GM12864 (cell line): ENCODE measurements at regions not wholly inside any gene's neighbourhood (a gene's known extent, or its start where the extent isn't known, plus 50 kb on each side); places are given as distances from the start of the nearest gene placed in this dataset.

Experiments
- DNase-seq: peaks from one replicate; pipeline ENCODE4 v3.0.0-alpha.2; 2011; ENCODE audit warnings: low read depth
- H3K4me3 ChIP-seq: 2 replicates; pipeline ENCODE4 v1.5.1; 2011; ENCODE audit warnings: mild to moderate bottlenecking, low read depth, low read length, control low read depth
- TF ChIP-seq, protein P1 (sequence below): IDR thresholded peaks from 2 replicates; pipeline ENCODE4 v1.5.1; 2011; ENCODE audit warnings: low read depth, mild to moderate bottlenecking, moderate library complexity, low read length, control low read depth, inconsistent platforms; ENCODE audit errors: missing control alignments

DNA sequence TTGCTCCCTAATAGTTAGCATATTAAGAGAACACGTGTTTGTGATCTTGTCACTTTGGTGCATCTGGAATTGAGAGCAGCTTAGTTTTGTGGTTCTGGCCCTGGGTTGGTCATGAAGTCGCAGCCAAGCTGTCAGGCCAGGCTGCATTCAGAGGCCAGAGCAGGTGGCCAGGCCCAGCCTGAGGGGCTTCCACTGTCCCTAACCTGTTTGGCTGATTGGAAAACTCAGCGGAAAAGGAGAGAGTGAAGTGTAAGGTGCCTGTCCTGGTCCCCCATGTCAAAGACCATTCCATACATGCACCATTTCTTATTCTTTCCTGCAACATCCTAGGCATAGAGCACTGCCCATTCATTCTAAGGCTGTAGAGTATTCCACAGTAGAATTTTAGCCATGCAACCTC lies 111.5 kb upstream of the IGLL5 start:
- no peak for DNase-seq
- TF ChIP-seq, protein P1, sequence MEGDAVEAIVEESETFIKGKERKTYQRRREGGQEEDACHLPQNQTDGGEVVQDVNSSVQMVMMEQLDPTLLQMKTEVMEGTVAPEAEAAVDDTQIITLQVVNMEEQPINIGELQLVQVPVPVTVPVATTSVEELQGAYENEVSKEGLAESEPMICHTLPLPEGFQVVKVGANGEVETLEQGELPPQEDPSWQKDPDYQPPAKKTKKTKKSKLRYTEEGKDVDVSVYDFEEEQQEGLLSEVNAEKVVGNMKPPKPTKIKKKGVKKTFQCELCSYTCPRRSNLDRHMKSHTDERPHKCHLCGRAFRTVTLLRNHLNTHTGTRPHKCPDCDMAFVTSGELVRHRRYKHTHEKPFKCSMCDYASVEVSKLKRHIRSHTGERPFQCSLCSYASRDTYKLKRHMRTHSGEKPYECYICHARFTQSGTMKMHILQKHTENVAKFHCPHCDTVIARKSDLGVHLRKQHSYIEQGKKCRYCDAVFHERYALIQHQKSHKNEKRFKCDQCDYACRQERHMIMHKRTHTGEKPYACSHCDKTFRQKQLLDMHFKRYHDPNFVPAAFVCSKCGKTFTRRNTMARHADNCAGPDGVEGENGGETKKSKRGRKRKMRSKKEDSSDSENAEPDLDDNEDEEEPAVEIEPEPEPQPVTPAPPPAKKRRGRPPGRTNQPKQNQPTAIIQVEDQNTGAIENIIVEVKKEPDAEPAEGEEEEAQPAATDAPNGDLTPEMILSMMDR, result no peak
- H3K4me3 ChIP-seq, result no peak overlapping the region

DNA sequence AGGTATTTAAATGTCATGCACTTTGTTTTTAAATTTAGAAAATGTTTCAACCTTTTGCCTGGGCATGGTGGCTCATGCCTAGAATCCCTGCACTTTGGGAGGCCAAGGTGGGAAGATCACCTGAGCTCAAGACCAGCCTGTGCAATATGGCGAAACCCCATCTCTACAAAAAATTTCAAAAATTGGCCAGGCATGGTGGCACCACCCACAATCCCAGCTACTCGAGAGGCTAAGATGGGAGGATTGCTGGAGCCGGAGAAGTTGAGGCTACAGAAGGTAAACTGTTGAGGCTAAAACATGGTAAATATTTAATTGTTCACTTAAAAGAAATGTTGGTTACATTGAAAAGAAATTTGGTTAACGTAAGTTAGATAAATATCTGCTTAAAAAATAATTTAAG lies 108.4 kb upstream of the IGLL5 start:
- DNase-seq, result no peak
- H3K4me3 ChIP-seq, result no peak overlapping the region
- TF ChIP-seq, protein P1, result no peak

DNA sequence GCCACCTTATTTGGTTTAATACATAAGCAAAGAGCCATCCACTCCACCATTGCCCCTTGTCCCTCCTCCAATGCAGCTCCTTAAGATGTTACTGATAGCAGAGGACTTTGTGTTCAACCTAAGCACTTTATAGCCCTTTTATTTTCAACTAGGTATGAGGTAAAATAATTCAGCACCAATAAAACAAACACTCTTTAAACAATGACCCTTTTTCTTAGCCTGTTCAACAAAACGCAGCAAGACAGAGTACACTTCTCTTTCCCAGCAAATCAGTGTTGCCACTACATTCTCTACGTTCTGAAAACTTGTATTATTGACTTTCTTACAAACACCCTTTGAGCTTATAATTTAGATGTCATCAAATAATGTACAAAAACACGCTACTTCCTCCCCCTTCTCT lies 104.0 kb upstream of the IGLL5 start:
- no peak overlapping the region for H3K4me3 ChIP-seq
- DNase-seq, result no peak
- TF ChIP-seq, protein P1, result no peak

DNA sequence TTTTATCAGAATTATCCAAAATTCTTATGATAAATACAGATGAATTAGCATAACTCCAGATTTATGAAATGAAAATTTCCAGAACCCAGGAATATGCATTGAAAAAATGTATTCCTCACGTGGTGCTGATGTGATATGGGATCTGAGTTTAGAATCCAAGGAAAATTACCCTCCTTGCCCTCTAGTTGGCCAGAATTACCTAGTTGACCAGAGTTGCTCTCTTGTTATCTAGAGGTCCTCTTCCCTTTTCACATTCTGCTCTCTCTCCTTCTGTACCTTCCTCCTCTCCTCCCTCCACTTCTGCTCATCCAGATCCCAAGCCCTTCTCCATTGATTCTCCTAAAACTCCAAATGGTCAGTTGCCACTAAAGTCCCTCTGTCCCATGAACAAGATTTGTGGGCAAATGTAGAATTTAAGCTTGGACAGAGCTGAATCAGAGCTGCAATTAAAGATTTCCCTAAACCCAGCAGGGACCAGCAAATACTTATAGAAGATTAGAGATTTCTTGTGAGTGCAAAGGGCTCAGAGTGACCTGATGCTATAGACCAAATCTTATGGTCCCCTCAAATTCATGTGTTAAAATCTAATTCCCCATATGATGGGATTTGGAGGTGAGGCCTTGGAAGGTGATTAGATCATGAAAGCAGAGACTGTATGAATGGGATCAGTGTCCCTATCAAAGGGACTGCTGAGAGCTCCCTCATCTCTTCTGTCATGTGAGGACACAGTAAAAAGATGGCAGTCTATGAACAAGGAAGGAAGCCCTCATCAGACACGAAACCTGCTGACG lies 103.2 kb upstream of the IGLL5 start:
- DNase-seq, result no peak
- H3K4me3 ChIP-seq, result no peak overlapping the region
- TF ChIP-seq, protein P1, result no peak

DNA sequence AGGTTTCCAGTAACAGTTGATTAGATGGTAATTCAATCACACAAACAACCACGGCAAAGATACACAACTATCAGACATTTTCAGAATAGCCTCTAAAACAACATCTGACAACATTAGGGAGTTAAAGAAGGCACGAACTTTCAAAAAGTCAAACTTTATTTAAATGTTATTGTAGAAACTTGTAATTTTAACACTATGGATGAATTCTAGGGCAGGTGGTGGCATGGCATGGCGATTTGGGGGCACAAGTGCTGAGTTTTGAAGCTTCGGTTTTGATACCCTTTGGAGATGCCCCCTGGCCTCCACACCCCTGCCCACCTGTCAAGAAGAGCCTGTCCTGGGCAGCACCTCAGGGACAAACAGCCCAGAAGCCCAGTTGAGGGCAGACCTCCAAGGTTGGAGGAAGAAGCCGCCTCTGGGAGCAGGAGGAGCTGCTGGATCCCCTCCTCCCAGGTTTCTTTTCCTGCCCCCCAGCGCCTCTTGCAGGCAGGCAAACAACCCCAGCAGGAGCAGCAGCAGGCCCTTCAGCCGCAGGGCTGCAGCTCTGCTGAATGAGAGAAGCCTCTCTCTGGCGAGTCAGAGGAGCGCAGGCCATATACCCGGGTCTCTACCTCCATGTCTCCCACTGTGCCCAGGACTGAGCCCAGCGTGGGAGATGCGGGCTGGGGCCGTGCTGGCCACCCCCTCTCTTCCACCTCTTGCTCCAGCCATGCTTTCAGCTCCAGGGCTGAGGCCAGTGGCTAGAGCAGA lies 102.1 kb upstream of the IGLL5 start:
- no peak overlapping the region for H3K4me3 ChIP-seq
- TF ChIP-seq, protein P1, result no peak
- DNase-seq, result no peak

DNA sequence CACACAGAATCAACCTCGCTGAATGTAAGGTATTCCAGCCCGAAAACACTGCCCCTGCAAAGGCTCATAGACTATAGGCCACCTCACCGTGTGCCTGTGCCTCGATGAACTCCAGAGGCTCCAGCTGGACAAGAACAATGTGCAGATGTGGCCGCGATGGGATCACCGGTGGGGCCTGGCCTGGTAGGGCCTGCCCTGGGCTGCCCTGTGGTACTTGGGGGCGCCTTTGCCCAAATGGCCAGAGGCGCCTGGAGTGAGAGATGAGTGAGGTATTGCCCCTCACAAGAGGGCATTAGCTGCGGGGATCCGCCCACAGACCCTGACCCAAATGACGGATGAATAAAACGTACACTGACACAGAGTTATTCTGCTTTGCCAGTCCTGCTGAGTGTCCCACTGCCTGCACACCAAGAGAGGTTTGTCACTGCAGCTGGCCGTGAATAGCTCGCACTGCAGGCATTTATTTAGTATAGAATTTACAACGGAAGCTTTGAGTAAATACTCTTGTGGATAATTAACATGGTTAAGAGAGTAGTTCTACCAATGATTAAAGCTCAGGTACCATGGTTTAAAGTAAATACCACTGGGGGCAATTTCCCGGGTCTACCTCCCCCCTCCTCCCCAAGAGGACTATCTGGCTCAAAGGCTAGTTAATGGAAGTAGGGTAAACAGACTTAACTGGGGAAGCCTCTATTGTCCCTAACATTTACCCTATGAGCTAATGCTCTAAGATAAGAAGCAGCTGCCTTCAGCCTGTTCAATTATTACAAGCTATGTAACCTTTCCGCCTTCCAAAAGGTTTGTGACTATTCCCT lies 101.1 kb upstream of the IGLL5 start:
- no peak for DNase-seq
- no peak overlapping the region for H3K4me3 ChIP-seq
- TF ChIP-seq, protein P1, result no peak
